ENCODE measurements at regions not wholly inside any gene's neighbourhood (a gene's known extent, or its start where the extent isn't known, plus 50 kb on each side); places are given as distances from the start of the nearest gene placed in this dataset.
"Not testable (repeated sequence)": the region's sequence is repeated elsewhere in the genome, so short reads cannot be mapped to it uniquely, and the experiment has no call there.

DNA sequence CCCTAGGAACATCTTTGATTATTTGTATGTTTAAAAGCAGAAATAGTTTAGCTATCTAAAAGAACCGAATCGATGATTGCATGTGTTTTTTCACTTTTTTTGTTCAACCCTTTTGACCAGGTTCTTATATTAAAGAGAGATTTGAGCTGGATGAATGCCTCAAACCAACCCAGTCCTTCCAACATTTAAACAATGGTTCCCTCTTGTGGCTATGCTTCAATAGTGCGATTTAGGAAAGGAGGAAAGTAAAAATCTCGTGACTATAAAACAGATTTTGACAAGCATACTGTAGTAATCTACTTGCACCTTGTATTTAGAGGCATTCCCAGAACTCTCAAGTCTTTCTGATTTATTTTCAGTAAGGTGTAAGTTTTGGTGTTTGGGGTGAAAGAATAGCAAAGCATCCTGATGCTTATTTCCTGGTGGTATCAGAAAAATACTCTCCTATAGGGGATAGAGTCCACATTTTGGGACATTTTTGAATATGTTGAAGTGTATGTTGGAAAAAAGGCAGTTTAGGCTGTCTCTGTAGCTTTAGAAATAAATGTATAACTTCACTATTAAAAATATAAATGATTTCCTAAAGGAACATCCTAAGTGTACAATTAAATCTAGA is 159.6 kb upstream of the KCNH8 start:
- no peak for DNase-seq (ENCODE audit: low read depth in 2 of 2)

DNA sequence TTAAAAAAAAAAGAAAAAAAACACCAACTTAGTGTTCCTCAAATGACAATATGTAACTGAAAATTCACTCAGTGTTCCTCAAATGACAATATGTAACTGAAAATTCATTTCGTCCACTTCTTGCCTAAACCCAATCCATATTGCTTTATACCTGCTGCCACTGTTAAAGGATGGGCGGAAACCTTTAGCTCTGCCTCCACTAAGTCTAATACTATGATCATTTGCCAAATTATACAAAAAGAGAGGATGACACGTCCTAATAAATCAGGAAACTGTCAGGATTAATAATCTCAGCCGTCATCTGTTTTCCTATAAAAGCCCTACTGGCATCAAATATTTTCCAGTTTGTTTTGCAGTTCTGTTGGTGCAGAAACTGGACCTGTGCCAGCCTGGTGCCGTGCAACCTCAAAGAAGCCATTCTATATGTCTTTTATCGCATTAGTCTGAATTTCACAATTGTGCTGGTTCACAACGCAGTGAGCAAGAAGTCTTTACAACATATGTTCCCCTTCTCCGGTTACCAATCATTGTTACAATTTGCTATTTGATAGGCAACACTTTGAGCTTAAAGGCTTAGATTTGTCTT is 160.4 kb upstream of the KCNH8 start:
- DNase-seq (ENCODE audit: low read depth in 2 of 2) = no peak

DNA sequence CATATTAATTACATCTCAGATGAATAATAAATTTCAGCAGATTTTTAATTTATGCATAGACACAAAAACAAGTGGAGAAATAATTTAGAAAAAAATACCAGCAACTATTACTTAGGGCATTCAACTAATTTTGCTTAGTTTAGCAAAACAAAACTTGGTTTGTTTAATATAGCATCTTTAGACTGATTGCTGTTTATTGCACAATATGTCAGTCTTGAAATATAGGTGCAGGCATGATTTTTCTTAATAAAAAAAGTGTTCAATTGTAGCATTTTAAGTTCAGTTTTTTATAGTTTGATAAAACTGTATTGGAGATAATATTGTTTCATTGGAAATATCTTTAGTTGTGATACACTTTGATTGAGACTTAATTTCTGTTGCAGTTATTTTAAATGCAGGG is 161.2 kb upstream of the KCNH8 start:
- DNase-seq (ENCODE audit: low read depth in 2 of 2) = no peak

DNA sequence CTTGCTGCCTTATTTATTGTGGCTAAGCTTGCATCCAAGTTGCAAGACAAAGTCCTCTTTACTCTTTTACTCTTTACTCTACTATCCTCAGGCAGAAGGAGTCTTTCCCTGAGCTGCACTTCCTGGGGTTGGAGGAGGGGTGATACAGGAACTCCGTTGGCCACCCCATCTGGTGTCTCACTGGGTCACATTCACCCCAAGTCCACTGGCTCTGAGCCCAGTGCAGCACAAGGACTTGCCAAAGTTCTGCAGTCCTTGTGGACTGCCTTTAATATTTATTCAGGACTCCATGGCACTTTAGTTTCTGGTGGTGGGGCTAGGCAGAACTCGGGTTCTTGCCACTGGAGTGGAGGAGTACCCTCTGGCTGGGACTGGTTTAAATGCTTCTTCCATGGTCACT is 165.4 kb upstream of the KCNH8 start:
- DNase-seq (ENCODE audit: low read depth in 2 of 2) = no peak

DNA sequence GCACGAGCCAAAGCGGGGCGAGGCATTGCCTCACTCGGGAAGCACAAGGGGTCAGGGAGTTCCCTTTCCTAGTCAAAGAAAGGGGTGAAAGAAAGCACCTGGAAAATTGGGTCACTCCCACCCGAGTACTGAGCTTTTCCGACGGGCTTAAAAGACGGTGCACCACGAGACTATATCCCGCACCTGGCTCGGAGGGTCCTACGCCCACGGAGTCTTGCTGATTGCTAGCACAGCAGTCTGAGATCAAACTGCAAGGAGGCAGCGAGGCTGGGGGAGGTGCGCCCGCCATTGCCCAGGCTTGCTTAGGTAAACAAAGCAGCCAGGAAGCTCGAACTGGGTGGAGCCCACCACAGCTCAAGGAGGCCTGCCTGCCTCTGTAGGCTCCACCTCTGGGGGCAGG is 172.2 kb upstream of the KCNH8 start:
- DNase-seq (ENCODE audit: low read depth in 2 of 2) = not testable (repeated sequence)

DNA sequence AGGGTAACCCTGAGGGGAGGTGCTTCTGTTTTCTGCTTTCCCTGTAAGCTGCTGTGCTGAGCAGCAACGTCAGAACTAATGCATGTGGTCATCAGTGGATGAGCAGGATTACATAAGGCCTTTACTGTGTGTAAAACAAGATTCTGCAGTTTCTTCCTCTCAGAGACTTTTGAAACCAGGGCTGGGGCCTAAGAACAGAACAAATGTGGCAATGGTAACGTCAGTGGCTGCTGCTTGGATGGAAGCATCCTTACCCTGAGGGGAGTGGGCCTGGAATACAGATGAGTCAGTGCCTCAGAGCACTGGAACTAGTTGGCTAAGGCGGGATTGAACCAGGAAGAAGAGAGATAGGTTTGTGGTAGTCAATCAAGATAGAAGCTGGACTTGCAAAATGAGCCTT is 180.2 kb upstream of the KCNH8 start:
- no peak for DNase-seq (ENCODE audit: low read depth in 2 of 2)

DNA sequence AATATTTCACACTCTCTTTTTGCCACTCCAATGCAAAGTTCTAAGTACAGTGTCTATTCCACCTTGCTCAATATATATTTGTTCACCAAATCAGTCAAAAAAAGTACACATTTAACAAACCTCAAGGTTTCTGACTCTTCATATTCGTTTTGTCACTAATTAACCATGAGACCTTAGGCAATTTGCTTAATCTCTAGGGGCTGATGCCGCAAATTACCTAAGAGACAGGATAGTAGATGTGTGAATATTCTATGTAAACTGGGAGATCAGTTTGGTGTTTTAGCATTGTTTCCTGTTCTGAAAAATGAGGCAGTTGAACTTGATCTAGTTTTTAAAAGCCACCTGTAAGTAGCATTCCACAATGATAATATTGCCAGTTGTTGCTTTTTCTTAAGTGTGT is 182.5 kb upstream of the KCNH8 start:
- DNase-seq (ENCODE audit: low read depth in 2 of 2) = no peak

DNA sequence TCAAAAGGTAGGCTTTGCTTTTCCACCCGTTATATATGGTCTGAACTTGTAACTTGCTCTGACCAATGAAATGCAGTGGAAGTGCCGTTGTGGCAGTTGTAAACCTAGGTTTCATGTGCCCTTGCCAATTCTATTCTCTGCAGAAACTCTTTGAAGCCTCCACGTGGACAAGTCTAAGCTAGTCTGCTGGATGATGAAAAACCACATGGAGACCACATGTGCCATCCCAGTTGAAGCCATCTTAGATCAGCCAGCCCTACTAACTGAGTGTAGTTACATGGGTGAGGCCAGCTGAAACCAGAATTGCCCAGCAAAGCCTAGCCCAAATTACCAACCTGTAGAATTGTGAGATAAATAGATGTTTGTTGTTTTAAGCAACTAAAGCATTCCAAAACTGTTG is 183.7 kb upstream of the KCNH8 start:
- no peak for DNase-seq (ENCODE audit: low read depth in 2 of 2)

DNA sequence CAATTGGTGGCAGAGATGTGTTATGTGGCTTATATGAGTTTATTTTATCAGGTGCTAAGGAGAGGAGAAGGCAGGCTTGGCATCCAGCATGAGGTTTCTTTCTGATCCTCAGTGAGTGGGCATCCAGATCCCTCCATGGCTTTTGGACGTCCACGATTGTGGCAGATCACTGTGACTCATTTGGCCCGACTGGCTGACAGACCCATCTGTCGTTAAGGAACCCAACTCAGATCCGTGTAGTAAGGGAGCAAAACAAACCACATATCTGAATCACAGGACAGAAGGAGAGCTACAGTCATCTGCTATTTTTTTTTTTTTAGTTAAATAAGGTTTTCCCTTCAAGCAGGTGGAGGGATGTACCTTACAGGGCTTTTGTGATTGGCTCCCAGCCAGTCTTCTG is 197.0 kb upstream of the KCNH8 start:
- DNase-seq (ENCODE audit: low read depth in 2 of 2) = no peak

DNA sequence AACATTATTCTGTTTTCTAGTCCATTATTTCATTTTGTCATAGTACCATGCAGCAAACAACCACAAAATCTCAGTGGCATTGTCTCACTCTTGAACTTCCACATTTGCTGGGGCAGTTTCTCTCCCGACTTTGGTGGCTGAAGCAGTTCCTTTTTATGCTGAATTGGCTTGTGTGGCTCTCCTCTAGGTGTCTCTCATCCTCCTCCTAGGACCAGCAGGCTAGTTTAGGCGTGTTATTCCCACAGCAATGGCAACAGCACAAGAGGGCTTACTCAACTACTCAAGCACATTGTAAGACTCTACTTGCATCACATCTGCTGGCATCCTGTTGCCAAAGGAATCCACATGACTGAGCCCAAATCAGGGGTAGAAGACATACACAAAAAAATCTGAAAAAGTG is 201.8 kb upstream of the KCNH8 start:
- DNase-seq (ENCODE audit: low read depth in 2 of 2) = no peak

DNA sequence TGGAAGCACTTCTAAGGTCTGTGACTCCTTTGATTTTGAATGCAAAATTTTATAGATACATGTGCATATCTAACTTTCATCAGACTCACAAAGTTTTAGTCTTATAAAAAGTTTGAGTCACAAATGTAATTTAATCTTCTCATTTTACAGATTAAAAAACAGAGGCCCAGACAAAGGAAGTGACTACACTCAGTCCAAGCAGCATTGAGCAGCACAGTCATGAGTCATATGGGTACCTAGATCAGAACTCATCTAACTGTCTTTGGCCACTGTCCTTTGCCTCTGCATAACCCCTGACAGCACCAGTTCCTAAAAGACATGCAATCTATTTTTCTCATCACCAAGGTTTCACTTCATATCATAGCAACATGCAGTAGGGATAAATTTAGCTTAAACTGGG is 210.7 kb upstream of the KCNH8 start:
- DNase-seq (ENCODE audit: low read depth in 2 of 2) = no peak

DNA sequence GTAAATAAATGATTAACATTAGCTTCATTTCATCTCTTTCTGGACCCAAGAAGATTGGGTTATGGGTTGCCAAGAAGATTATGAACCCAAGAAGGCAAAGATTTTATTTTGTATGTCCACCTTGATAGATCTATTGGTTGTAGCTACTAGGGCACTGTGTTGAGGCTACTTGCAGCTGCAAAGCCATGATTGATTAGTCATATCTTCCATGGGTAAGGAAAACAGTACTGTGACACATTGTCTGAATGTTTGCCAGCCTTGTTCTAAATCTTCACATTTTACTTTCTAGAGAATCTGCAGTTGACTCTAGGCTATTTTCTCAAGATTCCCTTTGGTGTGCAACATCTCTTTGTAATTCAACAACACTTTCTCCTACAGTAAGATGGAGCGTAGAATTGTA is 229.2 kb upstream of the KCNH8 start:
- no peak for DNase-seq (ENCODE audit: low read depth in 2 of 2)

DNA sequence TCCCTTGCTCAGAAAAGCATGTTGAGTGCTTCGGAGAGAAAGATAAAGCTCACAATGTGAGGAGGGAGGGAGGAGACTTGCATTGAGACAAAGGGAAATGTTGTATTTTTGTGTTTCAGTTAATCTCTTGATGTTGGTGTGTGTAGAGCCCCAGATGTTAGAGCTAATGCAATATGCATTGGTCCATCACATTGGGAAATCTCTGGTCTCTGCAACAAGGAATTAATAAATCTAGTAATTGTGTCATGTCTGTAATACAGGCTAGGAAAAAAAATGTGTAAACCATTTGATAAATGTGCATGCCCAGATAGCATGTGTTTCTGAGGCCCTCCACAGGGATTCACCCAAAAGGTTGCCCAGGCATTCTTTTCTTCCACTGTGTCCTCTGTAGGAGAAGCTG is 230.4 kb upstream of the KCNH8 start:
- no peak for DNase-seq (ENCODE audit: low read depth in 2 of 2)

DNA sequence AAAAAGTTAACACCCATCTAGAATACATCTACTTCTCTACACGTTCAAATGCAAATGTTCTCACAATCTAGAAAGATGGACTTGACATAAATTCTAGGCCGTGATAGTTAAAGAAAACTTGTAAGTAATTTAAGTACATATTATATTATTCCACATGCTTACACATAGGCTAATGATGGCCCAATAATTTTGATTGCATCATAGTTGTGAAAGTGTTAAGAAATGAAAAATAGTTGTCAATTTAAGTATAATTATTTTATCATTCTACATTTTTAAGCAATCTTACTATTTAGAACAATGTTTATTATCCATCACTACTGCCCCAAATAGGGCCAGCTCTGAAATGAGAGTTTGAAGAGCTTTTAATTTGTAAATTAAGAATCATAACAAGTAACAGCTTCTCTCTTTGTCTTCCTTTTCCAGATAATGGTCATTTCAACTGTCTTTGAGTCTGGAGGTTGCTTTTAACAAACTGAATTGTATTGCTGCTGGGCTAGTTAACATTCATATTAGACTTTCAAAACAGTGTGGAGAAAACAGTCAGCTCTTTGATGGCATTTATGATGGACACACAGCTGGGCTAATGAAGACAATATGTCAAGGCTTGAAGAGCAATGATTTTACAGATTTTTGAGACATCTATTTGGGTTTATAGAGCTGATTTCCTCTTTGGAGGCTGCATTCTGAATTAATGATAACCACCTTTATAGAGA is 246.1 kb upstream of the KCNH8 start:
- no peak for DNase-seq (ENCODE audit: low read depth in 2 of 2)

DNA sequence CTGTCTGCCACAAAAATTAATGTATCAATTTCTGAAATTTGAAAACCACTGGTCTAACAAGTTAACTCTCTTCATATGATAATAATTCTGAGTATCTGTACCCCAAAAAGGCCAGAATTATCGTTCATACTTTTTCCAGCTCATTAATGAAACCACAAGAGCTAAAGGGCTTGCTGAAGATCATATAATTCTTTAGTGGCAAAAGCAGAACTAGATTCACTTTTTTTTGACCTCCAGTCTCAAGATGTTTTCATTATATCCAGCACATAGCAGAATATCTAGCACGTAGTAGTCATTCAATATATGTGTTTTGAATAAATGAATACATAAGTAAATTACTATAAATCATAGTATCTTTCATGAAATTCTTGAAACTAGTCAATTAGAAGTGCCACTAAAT is 246.7 kb upstream of the KCNH8 start:
- no peak for DNase-seq (ENCODE audit: low read depth in 2 of 2)

DNA sequence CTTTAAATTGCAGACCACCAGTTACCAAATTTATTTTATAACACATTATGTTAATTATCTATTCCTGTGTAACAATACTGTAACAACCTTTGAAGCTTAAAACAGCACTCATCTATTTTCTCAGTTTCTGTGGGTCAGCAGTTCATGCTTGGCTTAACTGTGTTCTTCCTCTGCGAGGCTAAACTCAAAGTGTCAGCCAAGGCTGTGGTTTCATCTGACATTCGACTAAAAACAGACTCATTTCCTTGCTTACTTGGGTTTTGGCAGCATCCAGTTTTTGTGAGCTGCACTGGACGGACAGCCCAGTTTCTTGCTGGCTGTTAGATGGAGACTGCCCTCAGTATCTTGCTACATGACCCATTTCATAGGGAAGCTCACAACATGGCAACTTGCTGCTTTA is 247.3 kb upstream of the KCNH8 start:
- no peak for DNase-seq (ENCODE audit: low read depth in 2 of 2)

DNA sequence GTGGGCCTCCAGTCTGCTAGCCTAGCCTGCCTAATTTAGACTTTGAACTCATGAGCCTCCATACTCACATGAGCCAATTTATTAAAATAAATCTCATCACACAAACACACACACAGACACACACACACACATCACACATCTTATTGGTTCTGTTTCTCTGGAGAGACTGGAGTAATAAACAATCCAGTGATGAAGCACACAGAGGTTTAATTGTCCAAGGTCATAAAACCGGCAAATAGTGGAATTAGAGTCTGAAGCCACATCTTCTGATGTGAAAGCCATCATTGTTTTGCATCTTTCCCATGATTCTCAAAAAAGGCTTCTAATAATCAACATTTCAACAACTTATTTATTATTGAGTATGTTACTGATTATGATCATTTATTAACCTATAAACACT is 249.4 kb upstream of the KCNH8 start:
- DNase-seq (ENCODE audit: low read depth in 2 of 2) = no peak

DNA sequence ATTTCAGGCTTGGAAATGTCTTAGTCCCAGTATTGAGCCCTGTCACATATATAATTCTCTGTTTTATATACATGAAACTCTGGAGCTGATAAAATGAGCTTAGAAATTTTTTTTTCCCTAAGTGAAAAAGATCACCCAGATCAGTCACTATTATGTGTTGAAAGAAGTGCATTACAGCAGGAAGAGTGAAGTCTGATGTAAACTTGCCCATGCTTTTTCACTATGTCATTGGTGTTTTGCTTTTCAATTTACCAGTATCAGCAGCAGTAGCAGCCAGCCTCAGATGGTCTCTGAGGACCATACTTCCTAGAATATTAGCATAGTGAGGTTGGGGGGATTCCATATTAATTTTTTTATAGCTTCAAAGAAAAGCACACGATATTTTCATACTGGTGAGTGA is 255.6 kb upstream of the KCNH8 start:
- no peak for DNase-seq (ENCODE audit: low read depth in 2 of 2)

DNA sequence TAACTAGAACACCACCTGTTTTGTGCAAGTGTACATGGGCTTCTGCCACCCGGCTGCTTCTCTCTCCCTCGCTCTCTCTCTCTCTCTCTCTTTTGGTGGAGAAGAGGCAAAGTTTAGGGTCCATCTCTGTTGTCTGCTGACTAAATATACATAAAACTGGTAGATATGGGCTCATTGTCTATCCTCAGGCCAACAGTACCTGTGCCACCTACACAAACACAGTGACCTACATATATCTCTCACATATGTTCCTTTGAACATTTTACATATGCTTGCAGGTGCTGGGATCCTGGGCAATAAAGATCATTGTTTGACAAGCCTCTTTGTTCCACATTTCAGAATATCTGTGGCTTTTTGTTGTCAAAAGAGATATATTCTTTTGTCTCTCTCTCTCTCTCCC is 256.3 kb upstream of the KCNH8 start:
- no peak for DNase-seq (ENCODE audit: low read depth in 2 of 2)

DNA sequence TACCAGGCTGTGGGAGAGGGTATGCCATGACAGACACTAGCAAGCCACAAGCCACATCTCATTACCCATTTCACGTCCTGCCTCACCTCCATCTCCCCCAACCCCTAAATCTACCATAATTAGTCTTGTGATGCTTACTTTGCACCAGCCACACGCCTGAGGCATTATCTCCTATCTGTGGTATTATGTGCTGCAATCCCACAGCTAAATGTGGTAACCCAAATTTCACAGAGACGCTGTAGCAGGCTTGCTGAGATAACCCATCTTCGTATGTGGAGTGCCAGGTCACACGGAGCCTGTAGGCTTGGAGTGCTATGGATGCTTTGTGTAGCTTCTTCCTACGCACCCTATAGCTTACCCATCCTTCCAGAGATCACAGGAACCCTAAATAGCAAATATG is 256.7 kb upstream of the KCNH8 start:
- DNase-seq (ENCODE audit: low read depth in 2 of 2) = no peak

DNA sequence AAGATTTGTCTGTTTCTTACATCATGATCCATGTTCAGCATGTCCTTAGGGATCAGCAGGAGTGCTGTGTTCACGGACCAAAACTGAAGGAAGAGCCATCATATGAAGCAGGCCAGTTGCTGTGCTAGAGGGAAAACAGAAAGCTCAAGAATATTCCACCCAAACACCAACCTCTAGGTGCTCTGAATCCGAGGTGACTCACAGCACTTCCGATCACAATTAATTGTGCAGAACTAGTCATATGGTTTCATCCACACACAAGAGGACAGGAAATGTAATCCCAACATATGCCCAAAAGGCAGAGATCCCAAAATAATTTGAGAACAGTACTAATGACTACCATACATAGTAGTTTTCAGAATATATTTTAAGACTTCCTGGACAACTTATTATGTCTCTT is 257.9 kb upstream of the KCNH8 start:
- no peak for DNase-seq (ENCODE audit: low read depth in 2 of 2)

DNA sequence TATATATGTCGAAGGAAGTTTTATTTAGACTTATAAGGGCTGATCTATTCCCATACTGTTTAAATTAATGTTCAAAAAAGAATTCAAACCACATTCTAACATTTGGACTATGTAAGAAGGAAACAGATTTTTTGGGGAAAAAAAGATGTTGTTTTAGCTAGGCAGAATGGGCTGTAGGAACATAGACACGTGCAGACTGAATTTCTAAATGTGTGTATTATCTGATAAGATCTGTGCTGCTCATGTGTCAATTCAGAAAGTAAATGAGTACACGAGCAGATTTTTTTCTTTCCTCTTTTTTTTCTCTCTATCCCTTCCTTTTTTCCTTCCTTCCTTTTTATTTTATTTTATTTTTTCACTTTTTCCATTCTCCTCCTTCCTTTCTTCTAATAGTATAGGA is 259.5 kb upstream of the KCNH8 start:
- no peak for DNase-seq (ENCODE audit: low read depth in 2 of 2)

DNA sequence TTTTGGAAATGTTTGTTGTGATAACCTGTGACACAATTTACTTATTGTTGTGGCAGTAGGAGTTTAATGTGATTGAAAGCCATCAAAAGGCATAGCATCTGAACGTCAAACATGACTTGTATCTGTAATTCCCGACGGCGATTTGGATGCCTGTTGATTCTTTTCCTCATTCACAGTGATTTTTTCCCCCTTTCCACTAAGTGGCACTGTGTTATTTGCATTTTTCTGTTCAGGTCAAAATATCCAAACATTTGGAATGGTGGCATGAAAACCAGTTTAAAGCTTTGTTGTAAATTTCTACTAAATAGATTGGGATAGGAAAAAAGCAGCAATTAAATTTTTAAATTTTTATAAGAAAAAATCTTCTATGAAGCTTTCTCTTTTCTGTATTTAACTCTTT is 259.9 kb upstream of the KCNH8 start:
- no peak for DNase-seq (ENCODE audit: low read depth in 2 of 2)

DNA sequence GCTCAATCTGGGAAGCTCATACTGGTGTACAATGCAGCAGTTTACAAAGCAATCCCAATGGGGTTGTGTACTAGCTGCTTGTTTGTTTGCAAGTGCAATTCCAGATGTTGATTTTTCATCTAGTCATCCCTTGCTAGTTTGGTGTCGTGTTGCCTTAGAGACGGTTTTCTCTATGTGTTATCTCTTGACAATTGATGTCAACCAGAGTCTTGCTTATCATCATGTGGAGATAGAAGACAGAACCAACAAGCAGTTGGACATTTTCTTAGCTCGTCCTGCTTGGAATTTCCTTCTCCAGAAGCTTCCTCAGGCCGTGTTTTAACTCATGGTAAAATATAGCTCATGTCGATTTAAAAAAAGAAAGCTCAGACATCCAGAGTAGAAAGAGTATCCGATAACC is 262.0 kb upstream of the KCNH8 start:
- DNase-seq (ENCODE audit: low read depth in 2 of 2) = no peak
